K562 (cell line): ENCODE measurements at regions not wholly inside any gene's neighbourhood (a gene's known extent, or its start where the extent isn't known, plus 50 kb on each side); places are given as distances from the start of the nearest gene placed in this dataset.

ENCODE experiments used
- ATAC-seq: fragments of 200-7000 bp; cut with Tn5 transposase; 3 replicates; pipeline ENCODE4 v1.9.1; 2020; ENCODE audit warnings: moderate library complexity
- BruUV-seq: library from RNA; stranded (reverse); fragments of 400-500 nt; replicated peaks from 2 replicates; lab custom pipeline; 2021; lab: Mats Ljungman, UMichigan
- CTCF ChIA-PET: fragments of 300-600 bp; formaldehyde crosslinking; extraction: SDS; loops from one replicate; lab custom pipeline; 2021; ENCODE audit warnings: low intra/inter-chr PET ratio; lab: Yijun Ruan, JAX
- POLR2A ChIA-PET: fragments of 300-600, 350-650 bp; sonication (Branson Sonifier 250); formaldehyde crosslinking; extraction: SDS; loops from one replicate; lab custom pipeline; 2021; ENCODE audit warnings: antibody characterized with exemption, inconsistent platforms; lab: Yijun Ruan, JAX
- DNase-seq, 4 experiments: peaks; one replicate each; pipeline versions ENCODE4 v3.0.0 to v3.0.0-alpha.2; 2011 to 2018; ENCODE audit warnings: low spot score in 3 of 4, mixed read lengths in 3 of 4; ENCODE audit errors: extremely low read depth in 1 of 4
- FAIRE-seq: peaks from 2 replicates; lab custom pipeline; 2011; peaks lifted over from hg19 to GRCh38; lab: Jason Lieb, UNC
- H2AFZ ChIP-seq: 2 replicates; pipeline ENCODE4 v1.6.0; 2011; ENCODE audit warnings: low read depth, low read length, control low read depth, inconsistent platforms
- H3K27ac ChIP-seq: fragments of 200-600 bp; 3 replicates; pipeline ENCODE4 v1.8.0; 2011; ENCODE audit warnings: low read depth, mild to moderate bottlenecking, control low read depth, inconsistent platforms, low read length, moderate library complexity, mixed read lengths; ENCODE audit errors: extremely low read depth
- H3K27me3 ChIP-seq, 2 experiments: fragments of 300-600 bp in 1 of 2; 2 replicates in 1 of 2; 3 replicates in 1 of 2; pipeline versions ENCODE4 v1.6.0 to v1.8.0; 2011; ENCODE audit warnings: inconsistent platforms in 2 of 2, low read length in 2 of 2, mild to moderate bottlenecking in 1 of 2, mixed read lengths in 1 of 2, moderate library complexity in 1 of 2; ENCODE audit not compliant: control insufficient read depth in 2 of 2, insufficient read depth in 2 of 2
- H3K36me3 ChIP-seq: fragments of 300-600 bp; 3 replicates; pipeline ENCODE4 v1.8.0; 2011; ENCODE audit warnings: mild to moderate bottlenecking, low read length, inconsistent platforms; ENCODE audit not compliant: control insufficient read depth, insufficient read depth
- H3K4me1 ChIP-seq, 2 experiments: fragments of 200-600 bp in 1 of 2; replicated peaks in 1 of 2; 2 replicates in 1 of 2; 3 replicates in 1 of 2; pipeline versions ENCODE4 v1.5.1 to v1.8.0; 2011; ENCODE audit warnings: inconsistent platforms in 2 of 2, low read length in 2 of 2, mild to moderate bottlenecking in 1 of 2, mixed read lengths in 1 of 2, moderate library complexity in 1 of 2; ENCODE audit not compliant: control insufficient read depth in 2 of 2, insufficient read depth in 2 of 2
- H3K4me2 ChIP-seq: 2 replicates; pipeline ENCODE4 v1.6.1; 2011; ENCODE audit warnings: low read length, control low read depth, inconsistent platforms, mixed read lengths; ENCODE audit not compliant: insufficient read depth
- H3K4me3 ChIP-seq: fragments of 200-600 bp; sonication (generic), shearing (Covaris generic); 2 replicates; pipeline ENCODE4 v1.5.1; 2016; ENCODE audit warnings: control low read depth, inconsistent platforms
- H3K79me2 ChIP-seq: fragments of 200-600 bp; 3 replicates; pipeline ENCODE4 v1.8.0; 2011; ENCODE audit warnings: low read length, inconsistent platforms; ENCODE audit not compliant: control insufficient read depth, insufficient read depth
- H3K9ac ChIP-seq, 2 experiments: 2 replicates each; pipeline versions ENCODE4 v1.6.0 to v1.6.1; 2011; ENCODE audit warnings: low read depth in 2 of 2, low read length in 2 of 2, control low read depth in 1 of 2, inconsistent platforms in 1 of 2, mild to moderate bottlenecking in 1 of 2, mixed read lengths in 1 of 2; ENCODE audit not compliant: insufficient read depth in 1 of 2
- H3K9me1 ChIP-seq: one replicate; pipeline ENCODE4 v1.6.0; 2011; ENCODE audit warnings: inconsistent platforms, mild to moderate bottlenecking, low read length, moderate library complexity; ENCODE audit not compliant: control insufficient read depth, insufficient read depth
- H3K9me3 ChIP-seq: replicated peaks from 2 replicates; pipeline ENCODE4 v1.5.1; 2011; ENCODE audit warnings: low read depth, low read length, inconsistent platforms; ENCODE audit not compliant: control insufficient read depth, insufficient read depth
- H4K20me1 ChIP-seq: replicated peaks from 2 replicates; pipeline ENCODE4 v1.6.1; 2011; ENCODE audit warnings: low read length, inconsistent platforms, mixed read lengths; ENCODE audit not compliant: control insufficient read depth, insufficient read depth
- BRD4 ChIP-seq: fragments of 200-600 bp; sonication (generic); IDR thresholded peaks from 2 replicates; pipeline ENCODE4 v1.6.1; 2017; ENCODE audit warnings: inconsistent platforms
- E2F3 ChIP-seq: fragments of 250-450 bp; sonication (Bioruptor Pico); IDR thresholded peaks from 2 replicates; pipeline ENCODE4 v1.4.0; 2020; ENCODE audit warnings: mild to moderate bottlenecking
- EP400 ChIP-seq: fragments of 450-650 bp; IDR thresholded peaks from 2 replicates; pipeline ENCODE4 v1.6.1; 2017; ENCODE audit warnings: antibody characterized with exemption, mild to moderate bottlenecking, moderate library complexity
- KLF10 ChIP-seq: fragments of 250-450 bp; sonication (Bioruptor Pico); IDR thresholded peaks from 2 replicates; pipeline ENCODE4 v1.6.1; 2021; ENCODE audit warnings: matching md5 sums
- NUFIP1 ChIP-seq: fragments of 450-650 bp; IDR thresholded peaks from 2 replicates; pipeline ENCODE4 v1.6.1; 2018; ENCODE audit not compliant: partially characterized antibody
- POLR2H ChIP-seq: IDR thresholded peaks from 2 replicates; pipeline ENCODE4 v1.6.1; 2016; ENCODE audit warnings: missing genetic modification characterization, low read depth, mild to moderate bottlenecking, control low read depth, missing compliant biosample characterization, moderate library complexity
- SREBF1 ChIP-seq: fragments of 150-350 bp; IDR thresholded peaks from 2 replicates; pipeline ENCODE4 v1.6.1; 2014; ENCODE audit warnings: antibody characterized with exemption, low read depth, low read length, borderline replicate concordance
- TAF9B ChIP-seq: fragments of 450-650 bp; IDR thresholded peaks from 2 replicates; pipeline ENCODE4 v1.6.1; 2018; ENCODE audit warnings: mild to moderate bottlenecking; ENCODE audit not compliant: partially characterized antibody
- ZEB2 ChIP-seq: fragments of 450-650 bp; IDR thresholded peaks from 2 replicates; pipeline ENCODE4 v1.6.1; 2016
- ZNF561 ChIP-seq: fragments of 450-650 bp; formaldehyde crosslinking; conservative IDR thresholded peaks from 2 replicates; pipeline ENCODE4 v1.4.0; 2020; ENCODE audit warnings: mild to moderate bottlenecking, moderate library complexity
- WGBS: fragments of 100-300 bp; shearing (Covaris generic); methylation state at CpG from one replicate; pipeline ENCODE4 v1.1.6; 2016; ENCODE audit warnings: low coverage, mixed read lengths; ENCODE audit not compliant: insufficient coverage; ENCODE audit errors: missing lambda C conversion rate; 5-methylcytosine and 5-hydroxymethylcytosine counted together
- in situ Hi-C: fragments of 300-500 bp; cut with MboI; formaldehyde crosslinking; loops from 4 replicates; pipeline ENCODE4 v1.15.0; 2018; ENCODE audit warnings: inconsistent platforms, mixed read lengths
- intact Hi-C: fragments of 100-400 bp; cut with micrococcal nuclease; formaldehyde crosslinking; loops from 2 replicates; pipeline ENCODE4 v1.14.2; 2022
- TF ChIP-seq, protein P1 (sequence below): fragments of 450-650 bp; IDR thresholded peaks from 2 replicates; pipeline ENCODE4 v1.6.1; 2016; ENCODE audit warnings: borderline replicate concordance
- TF ChIP-seq, protein P2 (sequence below): fragments of 450-650 bp; IDR thresholded peaks from 2 replicates; pipeline ENCODE4 v1.6.1; 2017; ENCODE audit warnings: antibody characterized with exemption

DNA sequence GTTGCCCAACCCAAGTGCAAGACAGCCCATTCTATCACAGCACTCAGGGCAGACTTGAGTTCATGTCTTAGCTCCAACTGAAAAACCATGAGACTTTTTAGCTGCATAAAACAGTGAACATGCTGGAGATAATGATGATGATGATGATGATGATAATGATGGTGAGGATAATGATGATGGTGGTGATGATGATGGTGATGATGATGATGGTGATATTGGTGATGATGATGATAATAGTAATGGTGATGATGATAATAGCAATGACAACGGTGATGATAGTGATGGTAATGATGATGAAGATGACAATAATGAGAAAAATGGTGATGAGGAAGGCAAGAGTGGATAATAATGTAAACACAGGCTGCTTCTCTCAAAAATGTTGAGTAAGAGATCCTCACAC lies 576.2 kb downstream of the BCL11B start:
- in situ Hi-C loops: no loop called here
- POLR2A ChIA-PET: no interaction called here

More for the DNA sequence above, 576.2 kb downstream of the BCL11B start:
- Histone ChIP-seq H3K4me1 (no peaks in the 10 kb centered on the region), H3K27me3 (no peaks in the 10 kb centered on the region), H3K4me3 (no peak overlapping the region), H3K36me3 (no peaks in the 10 kb centered on the region), H4K20me1 (no peaks in the 10 kb centered on the region), H3K9ac (no peak overlapping the region), H3K4me2 (no peak overlapping the region), H2AFZ (no peak overlapping the region), H3K9me3 (no peaks in the 10 kb centered on the region), H3K9me1 (no peaks in the 10 kb centered on the region), H3K27ac (no peak overlapping the region), H3K79me2 (no peaks in the 10 kb centered on the region)
- DNase-seq: no peak
- BruUV-seq: no TSS peak
- CTCF ChIA-PET: no interaction called here
- no peak for ATAC-seq
- no peak for TF ChIP-seq EP400
- no peak for TF ChIP-seq BRD4
- TF ChIP-seq ZNF561 (CRISPR knock-in tag): no peak
- TF ChIP-seq, protein P1, sequence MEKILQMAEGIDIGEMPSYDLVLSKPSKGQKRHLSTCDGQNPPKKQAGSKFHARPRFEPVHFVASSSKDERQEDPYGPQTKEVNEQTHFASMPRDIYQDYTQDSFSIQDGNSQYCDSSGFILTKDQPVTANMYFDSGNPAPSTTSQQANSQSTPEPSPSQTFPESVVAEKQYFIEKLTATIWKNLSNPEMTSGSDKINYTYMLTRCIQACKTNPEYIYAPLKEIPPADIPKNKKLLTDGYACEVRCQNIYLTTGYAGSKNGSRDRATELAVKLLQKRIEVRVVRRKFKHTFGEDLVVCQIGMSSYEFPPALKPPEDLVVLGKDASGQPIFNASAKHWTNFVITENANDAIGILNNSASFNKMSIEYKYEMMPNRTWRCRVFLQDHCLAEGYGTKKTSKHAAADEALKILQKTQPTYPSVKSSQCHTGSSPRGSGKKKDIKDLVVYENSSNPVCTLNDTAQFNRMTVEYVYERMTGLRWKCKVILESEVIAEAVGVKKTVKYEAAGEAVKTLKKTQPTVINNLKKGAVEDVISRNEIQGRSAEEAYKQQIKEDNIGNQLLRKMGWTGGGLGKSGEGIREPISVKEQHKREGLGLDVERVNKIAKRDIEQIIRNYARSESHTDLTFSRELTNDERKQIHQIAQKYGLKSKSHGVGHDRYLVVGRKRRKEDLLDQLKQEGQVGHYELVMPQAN: no peak
- TF ChIP-seq, protein P2, sequence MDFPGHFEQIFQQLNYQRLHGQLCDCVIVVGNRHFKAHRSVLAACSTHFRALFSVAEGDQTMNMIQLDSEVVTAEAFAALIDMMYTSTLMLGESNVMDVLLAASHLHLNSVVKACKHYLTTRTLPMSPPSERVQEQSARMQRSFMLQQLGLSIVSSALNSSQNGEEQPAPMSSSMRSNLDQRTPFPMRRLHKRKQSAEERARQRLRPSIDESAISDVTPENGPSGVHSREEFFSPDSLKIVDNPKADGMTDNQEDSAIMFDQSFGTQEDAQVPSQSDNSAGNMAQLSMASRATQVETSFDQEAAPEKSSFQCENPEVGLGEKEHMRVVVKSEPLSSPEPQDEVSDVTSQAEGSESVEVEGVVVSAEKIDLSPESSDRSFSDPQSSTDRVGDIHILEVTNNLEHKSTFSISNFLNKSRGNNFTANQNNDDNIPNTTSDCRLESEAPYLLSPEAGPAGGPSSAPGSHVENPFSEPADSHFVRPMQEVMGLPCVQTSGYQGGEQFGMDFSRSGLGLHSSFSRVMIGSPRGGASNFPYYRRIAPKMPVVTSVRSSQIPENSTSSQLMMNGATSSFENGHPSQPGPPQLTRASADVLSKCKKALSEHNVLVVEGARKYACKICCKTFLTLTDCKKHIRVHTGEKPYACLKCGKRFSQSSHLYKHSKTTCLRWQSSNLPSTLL: no peak
- no peak for TF ChIP-seq KLF10
- no peak for TF ChIP-seq SREBF1
- TF ChIP-seq POLR2H (tag): no peak
- no peak for TF ChIP-seq TAF9B
- TF ChIP-seq E2F3 (CRISPR knock-in tag): no peak
- TF ChIP-seq NUFIP1: no peak
- no peak for TF ChIP-seq ZEB2
- WGBS: 0% methylated on average over 1 of the region's 1 CpG
- no peak for FAIRE-seq
- intact Hi-C loops: no loop called here
